ENCODE measurements at regions not wholly inside any gene's neighbourhood (a gene's known extent, or its start where the extent isn't known, plus 50 kb on each side); places are given as distances from the start of the nearest gene placed in this dataset.
"Not testable (repeated sequence)": the region's sequence is repeated elsewhere in the genome, so short reads cannot be mapped to it uniquely, and the experiment has no call there.

DNA sequence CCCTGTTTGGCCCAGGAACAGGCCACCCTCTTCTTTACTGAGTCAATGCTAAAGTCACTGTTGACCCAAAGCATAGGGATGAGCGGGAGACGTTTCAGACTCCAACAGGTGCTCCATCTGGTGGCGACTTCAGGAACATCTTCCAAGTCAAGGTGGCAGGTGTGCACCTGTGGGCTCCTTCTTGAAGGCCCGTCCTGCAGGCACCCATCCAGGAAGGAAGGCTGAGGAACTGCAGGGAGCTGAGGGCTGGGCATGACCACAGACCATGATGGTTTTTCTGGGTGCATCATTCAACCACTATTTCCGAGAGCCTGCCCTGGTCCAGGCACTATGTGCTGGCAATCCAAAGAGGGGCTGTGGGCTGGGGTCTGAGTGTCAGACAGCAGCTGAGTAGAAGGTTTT lies 142.8 kb downstream of the NDUFA10 start:
- peak in 3 of 4 experiments; percentile 15 to 34 (median 31) for DNase-seq

DNA sequence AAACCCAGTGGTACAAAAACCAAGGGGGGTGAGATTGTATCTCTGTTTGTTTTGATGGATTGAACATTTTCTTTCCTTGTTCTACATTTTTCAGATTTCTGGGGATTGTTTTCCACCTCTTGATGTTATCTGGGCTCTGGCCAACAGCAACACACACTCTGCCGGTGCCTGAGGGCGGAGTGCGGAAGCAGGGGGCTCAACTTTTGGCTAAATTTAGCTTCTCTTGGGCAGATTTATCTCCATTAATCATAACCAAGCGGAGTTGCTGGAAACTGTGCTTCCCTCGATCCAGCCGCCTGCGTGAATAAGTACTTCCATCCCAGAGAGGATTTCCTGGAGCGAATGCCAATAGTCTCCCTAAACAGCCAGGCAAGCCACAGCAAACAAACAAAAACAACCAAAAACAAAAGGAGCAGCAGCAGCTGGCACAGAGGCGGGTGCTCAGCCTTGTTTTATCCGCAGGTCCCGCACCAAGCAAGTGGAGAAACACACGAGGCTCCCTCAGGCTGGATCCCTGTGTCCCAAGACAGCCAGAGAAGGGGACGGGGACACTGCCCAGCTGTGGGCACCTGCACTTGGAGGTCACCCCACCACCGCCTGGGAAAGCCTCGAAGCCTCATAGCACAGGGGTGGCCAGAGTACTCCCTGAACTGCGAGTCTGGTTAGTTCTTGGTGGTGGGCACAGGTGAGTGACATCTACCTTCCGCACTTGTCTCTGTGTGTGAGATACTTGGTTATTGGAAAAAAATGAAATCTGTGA lies 143.4 kb downstream of the NDUFA10 start:
- no peak for DNase-seq

DNA sequence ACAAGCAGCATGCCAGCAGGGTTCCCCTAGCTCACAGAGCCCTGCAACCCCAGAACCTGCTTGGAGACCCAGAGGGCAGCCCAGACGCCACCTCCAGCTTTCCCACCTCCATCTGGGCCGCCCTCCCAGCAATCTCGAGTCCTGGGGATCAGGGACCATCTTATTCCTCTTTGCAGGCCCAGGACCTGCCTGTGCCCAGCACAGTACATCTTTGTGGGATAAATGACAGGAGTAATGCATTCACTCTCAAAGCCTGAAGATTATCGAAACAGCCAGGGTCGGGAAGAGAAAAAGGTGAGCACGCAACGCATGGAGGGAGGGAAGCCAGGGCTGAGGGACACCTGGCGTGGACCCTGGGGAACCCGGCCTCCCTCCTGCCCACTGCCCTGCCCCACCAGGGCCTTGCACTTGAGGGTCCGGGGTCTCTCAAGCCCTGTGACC lies 144.1 kb downstream of the NDUFA10 start:
- DNase-seq, result no peak

DNA sequence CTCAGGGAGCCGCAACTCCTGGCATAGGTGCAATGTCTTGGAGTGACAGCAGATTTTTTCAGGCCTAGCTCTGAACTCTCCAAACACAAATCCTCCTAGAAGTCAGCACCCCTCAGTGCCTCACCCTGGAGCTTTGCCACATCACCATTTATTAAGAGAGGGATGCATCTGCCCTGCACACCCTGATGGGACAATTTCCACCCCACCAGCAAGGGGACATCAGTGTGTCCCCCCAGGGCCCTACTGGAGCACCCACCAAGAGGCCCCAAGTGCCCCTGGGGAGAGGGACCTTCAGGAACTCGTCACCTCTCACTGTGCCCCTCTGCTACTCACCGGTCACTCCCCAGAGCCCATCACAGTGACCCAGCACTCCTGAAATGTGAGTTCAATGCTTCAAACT lies 144.7 kb downstream of the NDUFA10 start:
- no peak for DNase-seq

DNA sequence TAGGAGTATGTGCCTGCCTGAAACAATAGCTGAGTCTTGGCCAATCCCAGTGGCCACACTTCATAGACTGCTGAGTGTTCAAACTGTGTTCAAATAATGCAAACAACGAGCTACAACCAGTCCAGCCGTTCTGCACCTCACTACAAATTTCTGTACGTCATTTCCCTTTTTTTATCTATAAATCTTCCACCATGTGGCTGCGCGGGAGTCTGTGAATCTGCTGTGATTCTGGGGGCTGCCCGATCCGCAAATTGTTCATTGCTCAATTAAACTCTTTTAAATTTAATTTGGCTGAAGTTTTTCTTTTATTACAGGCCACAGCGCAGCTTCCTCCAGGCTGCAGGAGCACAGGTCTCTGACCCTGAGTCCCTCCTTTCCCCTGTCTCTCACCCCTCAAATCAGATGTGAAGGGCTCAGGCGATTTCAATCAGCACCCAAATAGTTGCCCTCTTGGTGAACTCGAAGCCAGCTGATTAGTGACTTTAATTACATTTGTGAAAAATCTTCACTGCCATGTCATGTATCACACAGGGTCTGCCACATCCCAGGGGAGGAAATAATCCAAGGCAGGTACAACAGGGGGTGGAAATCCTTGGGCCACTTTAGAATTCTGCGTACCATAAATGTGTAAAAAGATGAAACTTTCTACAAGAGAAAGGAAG lies 145.6 kb downstream of the NDUFA10 start:
- no peak for DNase-seq

DNA sequence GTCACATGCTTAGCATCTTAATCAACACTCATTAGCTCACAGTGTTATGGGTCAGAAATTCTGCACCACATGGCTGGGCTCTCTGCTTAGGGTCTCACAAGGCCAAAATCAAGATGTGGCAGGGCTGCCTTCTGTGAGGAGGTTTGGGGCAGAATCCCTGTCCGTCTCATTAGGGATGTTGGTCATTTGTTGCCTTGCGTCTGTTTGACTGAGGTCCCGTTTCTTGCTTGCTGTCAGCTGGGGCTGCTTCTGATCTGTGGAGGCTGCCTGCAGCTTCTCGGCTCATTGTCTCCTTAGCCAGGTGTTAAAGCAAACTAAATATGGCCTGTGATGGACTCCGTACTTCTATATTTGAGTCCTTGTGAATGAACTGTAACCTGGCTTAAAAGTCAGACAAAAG lies 146.5 kb downstream of the NDUFA10 start:
- DNase-seq, result no peak

DNA sequence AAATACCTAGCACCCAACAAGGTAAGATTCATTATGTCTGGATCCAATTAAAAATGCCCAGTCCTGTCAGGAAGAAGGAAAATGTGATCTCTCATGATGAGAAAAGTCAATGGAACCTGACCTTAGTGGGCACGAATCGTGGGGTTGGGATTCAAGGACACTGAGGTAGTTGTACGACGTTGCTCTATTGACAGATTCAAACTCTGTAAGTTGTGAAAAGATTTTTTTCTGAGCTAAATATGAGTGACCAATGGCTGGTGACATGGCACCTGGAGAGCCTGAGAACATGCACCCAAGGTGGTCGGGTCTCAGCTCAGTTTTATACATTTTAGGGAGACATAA lies 148.2 kb downstream of the NDUFA10 start:
- no peak for DNase-seq

DNA sequence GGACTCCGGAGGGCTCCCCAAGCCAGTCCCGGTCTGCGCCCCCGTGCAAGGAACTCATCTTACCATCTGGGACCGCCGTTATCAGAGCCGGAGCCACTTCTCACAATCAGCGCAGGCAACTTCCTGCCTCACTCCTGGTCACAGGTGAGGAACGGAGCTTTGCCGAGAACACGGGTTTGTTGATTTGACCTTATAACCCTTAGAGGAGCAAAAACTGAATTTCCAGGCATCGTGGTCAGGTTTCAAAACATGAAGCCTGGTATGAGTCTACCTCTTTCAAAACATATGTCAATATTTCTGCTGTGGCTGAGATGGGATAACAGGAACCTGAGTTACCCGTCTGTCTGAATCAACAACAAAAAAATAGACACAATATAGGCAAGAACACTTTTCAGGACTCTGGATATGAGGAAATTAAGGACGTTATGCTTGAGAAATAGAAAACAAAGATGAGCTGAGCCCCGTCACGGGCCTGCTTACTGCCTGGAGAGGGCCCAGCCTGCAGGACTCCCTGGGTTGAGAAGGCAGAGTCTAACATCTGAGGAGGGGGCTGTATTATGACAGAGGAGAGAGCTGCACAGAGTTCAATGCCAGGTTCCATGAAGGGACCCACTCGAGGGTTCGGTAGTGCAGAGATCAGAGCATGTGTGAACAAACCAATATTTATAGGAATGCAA lies 148.7 kb downstream of the NDUFA10 start:
- DNase-seq, result no peak

DNA sequence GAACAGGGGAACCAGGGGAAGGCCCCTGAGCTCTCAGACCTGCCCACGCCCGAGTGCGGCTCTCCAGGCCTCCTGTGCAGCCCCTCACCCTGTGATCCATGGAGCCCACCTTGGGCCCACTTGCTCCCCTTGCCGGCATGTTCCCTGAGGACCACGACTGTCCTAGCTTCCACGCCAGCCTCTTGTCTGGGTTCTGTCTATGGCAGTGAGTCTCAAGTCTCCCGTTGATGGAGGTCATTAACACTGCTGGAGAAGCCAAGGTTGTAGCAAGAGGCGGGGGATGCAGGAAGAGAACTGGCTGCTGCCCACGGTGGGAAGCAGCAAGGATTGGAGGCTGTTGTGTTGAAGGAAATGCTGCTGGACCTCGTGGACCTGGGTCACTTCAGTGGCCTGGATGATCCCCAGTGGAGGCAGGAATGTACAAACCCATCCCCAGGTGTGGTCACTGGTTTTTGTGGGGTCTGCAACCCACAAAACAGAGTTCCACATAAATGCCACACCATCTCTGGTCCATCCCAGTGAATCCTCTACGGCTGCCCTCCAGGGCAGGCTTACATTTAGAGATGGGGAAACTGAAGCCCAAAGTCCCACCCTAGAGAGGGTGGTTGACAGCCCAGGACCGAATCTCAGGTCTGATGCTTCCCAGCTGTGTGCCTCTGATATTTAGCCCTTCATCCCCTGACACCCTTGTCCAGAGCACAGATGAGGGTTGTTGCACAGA lies 150.3 kb downstream of the NDUFA10 start:
- DNase-seq, result no peak

DNA sequence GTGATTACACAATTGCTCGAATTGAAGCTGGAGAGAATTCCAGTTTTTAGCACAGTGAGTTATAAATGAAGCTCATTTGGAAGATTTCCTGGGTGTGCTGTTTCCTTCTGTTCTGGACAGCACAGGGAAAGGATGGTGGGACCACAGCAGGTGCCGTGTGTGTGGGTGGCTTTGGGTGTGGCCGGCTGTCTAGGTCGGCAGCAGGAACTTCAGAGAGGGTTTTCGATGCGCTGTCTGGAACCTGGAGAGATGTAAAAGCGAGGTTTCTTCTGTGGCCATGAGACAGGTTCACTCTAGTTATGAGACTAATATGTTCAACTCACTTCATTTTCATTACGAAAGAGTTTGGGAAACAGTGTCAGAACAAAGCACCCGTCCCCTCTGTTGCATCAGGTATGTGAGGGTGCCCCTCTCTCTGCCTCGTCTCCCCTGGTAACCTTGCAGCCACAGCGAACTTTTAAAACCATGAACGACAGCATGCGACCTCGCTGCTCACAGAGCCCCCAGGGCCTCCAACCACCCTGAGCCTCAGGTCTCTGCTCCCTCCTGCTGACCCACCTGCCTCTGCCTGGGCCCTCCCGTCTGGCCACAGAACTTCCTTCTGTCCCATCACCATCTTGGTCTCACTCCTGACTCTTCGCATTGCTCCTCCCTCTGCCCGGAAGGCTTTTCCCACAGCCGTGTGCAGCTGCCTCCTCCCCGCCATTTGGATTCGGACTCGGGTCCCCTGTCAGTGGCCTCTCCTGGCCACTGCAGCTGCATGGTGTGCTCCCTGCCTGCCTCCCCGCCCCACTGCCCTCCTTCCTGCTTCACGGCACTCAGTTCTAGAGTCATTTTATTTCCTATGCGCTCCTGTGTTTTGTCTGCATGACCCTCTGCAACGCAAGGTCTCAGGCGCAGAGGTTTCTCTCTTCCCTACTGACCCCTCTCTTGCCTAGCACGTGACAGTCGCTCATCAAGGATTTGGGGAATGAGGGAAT lies 151.2 kb downstream of the NDUFA10 start:
- no peak for DNase-seq

DNA sequence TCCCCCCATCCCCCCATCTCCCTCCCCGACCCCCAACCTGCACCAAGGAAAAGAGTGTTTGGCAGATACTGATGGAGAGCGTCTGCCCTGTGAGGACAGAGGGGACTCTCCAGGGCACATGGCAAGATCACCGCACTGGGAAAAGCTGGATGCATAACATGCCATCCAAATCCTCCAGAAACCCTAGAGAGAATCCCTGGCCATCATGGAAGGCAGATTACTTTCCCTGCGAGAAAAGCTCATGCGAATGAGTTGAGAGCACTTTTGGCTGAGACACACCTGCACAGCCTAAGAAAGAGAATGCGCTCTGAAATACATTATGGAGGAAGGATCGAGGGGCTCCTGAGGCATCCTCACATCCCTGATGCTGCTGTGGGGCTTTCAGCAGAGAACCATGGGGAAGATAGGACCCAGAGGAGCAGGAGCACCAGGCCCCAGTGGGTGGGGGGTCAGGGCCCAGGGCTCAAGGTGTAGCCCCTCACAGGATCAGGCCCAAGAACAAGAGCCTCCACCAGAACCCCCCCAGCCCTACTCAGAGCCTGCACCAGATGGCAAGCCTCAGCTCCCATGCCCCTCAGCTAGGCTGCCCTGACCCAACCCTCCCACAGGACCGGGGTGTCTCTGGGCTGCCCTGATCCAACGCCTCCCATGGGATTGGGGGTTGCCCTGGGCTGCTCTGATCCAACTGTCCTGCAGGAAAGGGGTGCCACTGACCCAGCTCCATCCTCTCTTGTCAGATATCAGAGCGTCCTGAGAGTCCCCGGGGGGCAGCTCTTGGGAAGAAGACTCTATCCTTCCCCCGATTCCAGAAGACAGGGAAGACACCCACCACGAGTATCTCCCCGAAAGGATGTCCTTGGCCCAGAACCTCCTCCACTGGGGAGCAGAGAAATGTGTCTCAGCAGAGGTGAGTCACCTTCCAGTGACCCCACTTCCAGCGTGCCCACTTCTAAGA lies 153.4 kb downstream of the NDUFA10 start:
- no peak for DNase-seq

DNA sequence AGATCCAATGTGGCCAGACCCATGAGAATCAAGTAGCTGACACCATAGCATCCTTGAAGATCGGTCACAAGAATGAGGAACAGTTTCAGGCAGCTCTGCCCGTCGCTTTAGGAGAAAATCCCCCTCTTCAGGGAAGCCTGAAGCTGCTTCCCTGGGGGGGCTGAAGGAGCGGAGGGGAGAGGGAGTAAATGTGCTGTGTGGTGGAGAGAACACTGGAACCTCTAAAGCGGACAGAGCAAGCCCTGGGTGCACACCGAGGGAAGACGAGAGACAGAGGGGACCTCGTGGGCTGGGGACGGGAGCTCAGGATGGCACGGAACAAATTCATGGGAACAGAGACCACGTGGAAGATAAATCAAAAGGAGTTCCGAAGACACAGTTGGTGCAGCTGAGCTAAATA lies 154.3 kb downstream of the NDUFA10 start:
- no peak for DNase-seq

DNA sequence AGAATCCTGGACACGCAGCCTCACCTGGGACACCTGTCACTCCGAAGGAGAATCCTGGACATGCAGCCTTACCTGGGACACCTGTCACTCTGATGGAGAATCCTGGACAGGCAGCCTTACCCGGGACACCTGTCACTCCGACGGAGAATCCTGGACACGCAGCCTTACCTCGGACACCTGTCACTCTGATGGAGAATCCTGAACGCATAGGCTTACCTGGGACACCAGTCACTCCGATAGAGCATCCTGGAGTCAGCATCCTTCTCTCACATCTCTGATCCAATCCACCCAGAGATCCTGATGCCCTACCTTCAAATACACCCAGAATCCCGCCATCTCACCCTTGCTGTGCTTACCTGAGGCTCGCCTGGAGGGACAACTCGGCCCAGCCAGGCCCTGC lies 154.9 kb downstream of the NDUFA10 start:
- no peak for DNase-seq

DNA sequence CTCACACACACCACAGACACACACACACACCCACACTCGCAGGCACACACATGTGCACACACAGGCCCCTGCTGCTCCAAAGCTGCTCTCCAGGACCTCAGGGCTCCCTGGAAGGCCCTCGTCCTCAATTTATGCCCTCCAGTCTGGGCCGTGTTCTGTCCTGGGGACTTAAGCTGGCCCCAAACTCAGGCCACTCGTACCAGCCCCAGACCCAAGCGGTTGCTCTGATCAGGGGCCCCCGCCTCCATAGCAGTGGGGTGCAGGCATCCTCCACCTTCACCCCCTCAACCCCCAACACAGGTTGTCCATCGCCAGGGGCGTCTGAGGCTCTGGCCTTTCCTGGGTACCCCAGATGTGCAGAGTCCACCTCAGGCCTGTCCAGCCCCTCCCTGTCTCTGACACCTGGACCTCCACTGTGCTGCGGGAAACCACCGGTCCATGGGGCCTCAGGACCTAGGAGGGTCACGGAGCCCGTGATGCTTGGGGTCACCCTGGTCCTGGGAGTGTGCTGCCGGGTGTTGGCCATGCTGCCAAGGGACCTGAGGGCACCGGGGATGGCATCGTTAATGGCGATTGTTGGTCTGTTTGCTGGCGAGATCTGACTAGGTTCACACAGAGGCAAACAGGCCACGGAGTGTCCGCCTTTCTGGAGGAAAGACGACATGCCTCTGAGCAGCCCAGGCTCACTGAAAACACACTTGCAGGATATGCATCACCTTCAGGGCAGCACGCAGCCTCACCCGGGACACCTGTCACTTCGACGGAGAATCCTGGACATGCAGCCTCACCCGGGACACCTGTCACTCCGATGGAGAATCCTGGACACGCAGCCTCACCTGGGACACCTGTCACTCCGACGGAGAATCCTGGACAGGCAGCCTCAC lies 155.6 kb downstream of the NDUFA10 start:
- no peak for DNase-seq

DNA sequence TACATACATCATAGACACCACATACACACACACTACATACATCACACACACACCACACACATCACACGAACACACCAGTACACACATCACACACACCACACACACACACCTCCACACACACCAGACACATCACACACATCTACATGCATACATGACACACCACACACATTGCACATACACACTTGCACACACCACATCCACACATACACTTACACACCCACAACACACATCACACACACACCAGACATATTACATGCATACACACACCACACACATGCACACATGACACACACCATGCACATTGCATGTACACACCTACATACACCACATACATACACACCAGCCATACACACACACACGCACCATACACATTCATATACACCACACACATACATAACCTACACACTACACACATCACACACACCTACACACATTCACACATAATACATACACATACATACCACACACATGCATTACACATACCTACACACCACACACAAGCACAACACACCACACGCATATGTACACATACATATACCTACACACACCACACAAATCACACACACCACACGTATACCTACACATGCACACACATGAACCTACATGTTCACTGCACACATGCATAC lies 156.5 kb downstream of the NDUFA10 start:
- no peak for DNase-seq

DNA sequence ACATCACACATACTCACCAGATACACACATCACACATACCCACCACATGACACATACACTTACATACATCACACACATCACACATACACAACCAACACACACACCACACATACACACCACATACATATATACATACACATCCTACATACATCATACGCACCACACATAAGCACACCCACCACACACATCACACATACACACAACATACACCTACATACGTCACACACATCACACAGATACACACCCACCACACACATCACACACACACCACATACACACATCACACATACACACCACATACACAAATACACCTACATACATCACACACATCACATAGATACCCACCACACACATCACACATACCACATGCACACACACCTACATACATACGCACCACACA lies 158.4 kb downstream of the NDUFA10 start:
- no peak for DNase-seq

DNA sequence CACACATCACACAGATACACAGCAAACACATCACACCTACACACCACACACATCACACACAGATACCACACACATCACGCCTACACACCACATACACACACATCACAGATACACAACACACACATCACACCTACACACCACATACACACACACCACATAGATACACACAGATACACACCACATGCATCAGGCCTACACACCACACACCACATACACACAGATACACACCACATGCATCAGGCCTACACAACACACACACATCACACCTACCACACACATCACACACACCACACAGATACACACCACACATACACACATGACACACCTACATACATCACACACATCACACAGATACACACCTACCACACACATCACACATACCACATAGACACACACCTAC lies 158.8 kb downstream of the NDUFA10 start:
- DNase-seq, result no peak

DNA sequence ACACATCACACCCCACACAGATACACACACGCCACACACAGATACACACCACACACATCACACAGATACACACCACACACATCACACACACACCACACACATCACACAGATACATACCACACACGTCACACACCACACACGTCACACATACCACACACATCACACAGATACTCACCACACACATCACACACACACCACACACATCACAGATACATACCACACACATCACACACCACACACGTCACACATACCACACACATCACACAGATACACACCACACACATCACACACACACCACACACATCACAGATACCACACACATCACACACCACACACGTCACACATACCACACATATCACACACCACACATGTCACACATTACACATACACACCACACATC lies 159.3 kb downstream of the NDUFA10 start:
- DNase-seq, result not testable (repeated sequence)

DNA sequence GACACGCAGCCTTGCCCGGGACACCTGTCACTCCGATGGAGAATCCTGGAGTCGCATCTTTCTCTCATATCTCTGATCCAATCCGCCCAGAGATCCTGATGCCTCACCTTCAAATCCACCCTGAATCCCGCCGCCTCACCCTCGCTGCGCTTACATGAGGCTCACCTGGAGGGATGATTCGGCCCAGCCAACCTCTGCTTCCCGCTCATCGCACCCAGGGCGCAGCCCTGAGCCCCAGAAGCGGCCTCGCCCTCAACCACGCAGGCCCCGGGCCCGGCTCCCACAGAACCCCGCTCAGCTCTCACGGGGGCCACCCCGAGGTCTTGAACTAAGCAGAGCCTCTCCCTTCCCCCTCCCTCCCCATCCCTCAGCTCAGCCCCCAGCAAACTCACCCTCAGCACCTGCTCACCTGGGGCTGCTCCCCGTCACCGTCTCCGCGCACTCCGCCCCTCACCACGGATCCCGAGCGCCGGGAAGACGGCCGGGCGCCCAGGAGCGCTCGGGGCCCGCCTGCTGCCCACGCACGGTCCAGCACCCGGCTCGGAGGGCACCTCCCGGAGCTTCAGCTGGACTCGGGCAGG lies 160.0 kb downstream of the NDUFA10 start:
- DNase-seq, result no peak
